HepG2 (cell line): ENCODE measurements at regions not wholly inside any gene's neighbourhood (a gene's known extent, or its start where the extent isn't known, plus 50 kb on each side); places are given as distances from the start of the nearest gene placed in this dataset.

Experiments
- ATF1 ChIP-seq: IDR thresholded peaks from 2 replicates; pipeline ENCODE4 v1.6.1; 2016; ENCODE audit warnings: mild to moderate bottlenecking, control low read depth
- MAFK ChIP-seq, 2 experiments: IDR thresholded peaks in 1 of 2; conservative IDR thresholded peaks in 1 of 2; 2 replicates each; pipeline ENCODE4 v1.6.1; 2011; ENCODE audit warnings: improper control_type of control experiment in 2 of 2, low read length in 2 of 2
- NFIC ChIP-seq: IDR thresholded peaks from 2 replicates; pipeline ENCODE4 v1.6.1; 2012; ENCODE audit warnings: mild to moderate bottlenecking, low read length, inconsistent platforms
- ZNF263 ChIP-seq: sonication (generic); formaldehyde crosslinking; IDR thresholded peaks from 2 replicates; pipeline ENCODE4 v1.4.0; 2020; ENCODE audit warnings: missing genetic modification reagents
- ZNF580 ChIP-seq: IDR thresholded peaks from 2 replicates; pipeline ENCODE4 v1.6.1; 2016; ENCODE audit warnings: low read depth, borderline replicate concordance

GRCh38 chr4:89489338-89489771 lies 181.8 kb upstream of the GPRIN3 start:
- TF ChIP-seq ATF1 (CRISPR knock-in tag) (no peak), MAFK (conservative IDR thresholded peaks at IDR 0.05 in 1 of 2, IDR thresholded peaks at IDR 0.05 in 1 of 2; ENCODE audit: low read length in 2 of 2) (no peak), ZNF580 (CRISPR knock-in tag) (no peak), NFIC (no peak), ZNF263 (CRISPR knock-in tag) (no peak)
